Endodermal cell (in vitro differentiated cells): ENCODE measurements at regions not wholly inside any gene's neighbourhood (a gene's known extent, or its start where the extent isn't known, plus 50 kb on each side); places are given as distances from the start of the nearest gene placed in this dataset.
A peak's percentile ranks its signal among the peaks of the same experiment; 100 is the strongest.

Experiments
- DNase-seq: peaks from one replicate; pipeline ENCODE4 v3.0.0-alpha.2; 2017
- H3K27ac ChIP-seq: 2 replicates; pipeline ENCODE4 v1.5.1; 2013; ENCODE audit warnings: mild to moderate bottlenecking, low read depth, low read length, moderate library complexity
- H3K27me3 ChIP-seq: 2 replicates; pipeline ENCODE4 v1.6.1; 2013; ENCODE audit warnings: mild to moderate bottlenecking, low read length, moderate library complexity; ENCODE audit not compliant: insufficient read depth, control insufficient read depth, poor library complexity, severe bottlenecking
- H3K36me3 ChIP-seq: 2 replicates; pipeline ENCODE4 v1.7.0; 2013; ENCODE audit warnings: mild to moderate bottlenecking, low read length, moderate library complexity; ENCODE audit not compliant: control insufficient read depth, insufficient read depth
- H3K4me1 ChIP-seq: one replicate; pipeline ENCODE4 v1.7.0; 2013; ENCODE audit warnings: low read length; ENCODE audit not compliant: control insufficient read depth, insufficient read depth
- H3K4me3 ChIP-seq: 2 replicates; pipeline ENCODE4 v1.5.1; 2013; ENCODE audit warnings: mild to moderate bottlenecking, low read length, moderate library complexity
- H3K9ac ChIP-seq: 2 replicates; pipeline ENCODE4 v1.6.1; 2013; ENCODE audit warnings: mild to moderate bottlenecking, low read length, moderate library complexity; ENCODE audit not compliant: poor library complexity, severe bottlenecking; ENCODE audit errors: extremely low read depth
- H3K9me3 ChIP-seq: 2 replicates; pipeline ENCODE4 v1.6.1; 2013; ENCODE audit warnings: mild to moderate bottlenecking, low read length, moderate library complexity; ENCODE audit not compliant: control insufficient read depth
- H3K27ac Mint-ChIP-seq: 2 replicates; pipeline ENCODE4 v1.8.0; 2020; ENCODE audit warnings: mixed read lengths
- H3K27me3 Mint-ChIP-seq: 2 replicates; pipeline ENCODE4 v1.8.0; 2021; ENCODE audit warnings: mild to moderate bottlenecking, mixed read lengths; ENCODE audit not compliant: insufficient read depth
- H3K36me3 Mint-ChIP-seq: 2 replicates; pipeline ENCODE4 v1.8.0; 2020; ENCODE audit warnings: low read depth, mixed read lengths
- H3K4me1 Mint-ChIP-seq: 2 replicates; pipeline ENCODE4 v1.8.0; 2020; ENCODE audit warnings: mixed read lengths
- H3K4me3 Mint-ChIP-seq: 2 replicates; pipeline ENCODE4 v1.8.0; 2020; ENCODE audit warnings: mild to moderate bottlenecking, moderate library complexity, mixed read lengths
- H3K9me3 Mint-ChIP-seq: 2 replicates; pipeline ENCODE4 v1.8.0; 2020; ENCODE audit warnings: mild to moderate bottlenecking, mixed read lengths
- whole genome bisulfite sequencing, 2 experiments: methylation state at CpG; one replicate each; pipeline versions ENCODE4 v1.1.5 to v1.1.7; 2013; ENCODE audit warnings: missing lambda C conversion rate in 2 of 2, mixed read lengths in 1 of 2; ENCODE audit not compliant: insufficient coverage in 1 of 2, insufficient read length in 1 of 2; 5-methylcytosine and 5-hydroxymethylcytosine counted together
- TF ChIP-seq, protein P1 (sequence below): fragments of 200-600 bp; sonication (generic); conservative IDR thresholded peaks from 2 replicates; pipeline ENCODE4 v1.5.0; 2021; ENCODE audit warnings: antibody characterized with exemption, mild to moderate bottlenecking

DNA sequence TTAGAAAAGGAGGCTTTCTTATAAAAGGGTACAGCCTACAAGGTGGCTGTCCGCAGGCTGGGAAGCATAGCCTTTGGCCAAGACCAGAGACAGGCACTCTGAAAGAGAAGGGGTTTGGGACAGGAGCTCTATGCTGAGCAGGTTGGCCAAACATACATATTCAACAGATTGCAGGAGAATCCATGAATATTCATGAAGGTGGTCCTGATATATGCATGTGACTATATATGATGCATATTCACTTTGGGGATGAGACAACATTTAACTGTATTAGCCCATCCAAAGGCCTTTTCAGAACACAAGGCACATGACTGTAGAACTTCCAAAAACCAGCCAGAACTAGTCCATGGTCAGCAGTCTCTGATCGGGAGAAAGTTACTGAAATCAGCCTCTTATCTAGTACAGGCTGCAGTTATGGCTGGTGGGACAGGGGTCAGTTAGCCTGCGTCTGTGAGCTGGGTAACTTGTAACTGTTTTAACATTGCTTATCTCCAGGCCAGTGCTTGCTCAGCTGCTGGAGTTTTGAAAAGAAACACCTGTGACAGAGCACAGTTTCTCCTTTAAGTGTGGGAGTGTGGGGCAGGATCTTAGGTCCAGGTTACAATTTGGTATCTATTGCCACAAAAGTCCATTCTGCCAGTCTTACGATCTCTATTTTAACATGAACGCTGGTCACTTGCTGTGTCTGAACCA lies 924.2 kb downstream of the UQCRFS1 start:
- Mint-ChIP-seq H3K36me3 (no peaks in the 10 kb centered on the region), H3K4me1 (peaks cover 51% of the 10 kb centered on the region), H3K9me3 (peaks cover 11% of the 10 kb centered on the region), H3K27ac (peak overlapping the region; percentile 38), H3K27me3 (peaks cover 14% of the 10 kb centered on the region), H3K4me3 (no peak overlapping the region)
- TF ChIP-seq, protein P1, sequence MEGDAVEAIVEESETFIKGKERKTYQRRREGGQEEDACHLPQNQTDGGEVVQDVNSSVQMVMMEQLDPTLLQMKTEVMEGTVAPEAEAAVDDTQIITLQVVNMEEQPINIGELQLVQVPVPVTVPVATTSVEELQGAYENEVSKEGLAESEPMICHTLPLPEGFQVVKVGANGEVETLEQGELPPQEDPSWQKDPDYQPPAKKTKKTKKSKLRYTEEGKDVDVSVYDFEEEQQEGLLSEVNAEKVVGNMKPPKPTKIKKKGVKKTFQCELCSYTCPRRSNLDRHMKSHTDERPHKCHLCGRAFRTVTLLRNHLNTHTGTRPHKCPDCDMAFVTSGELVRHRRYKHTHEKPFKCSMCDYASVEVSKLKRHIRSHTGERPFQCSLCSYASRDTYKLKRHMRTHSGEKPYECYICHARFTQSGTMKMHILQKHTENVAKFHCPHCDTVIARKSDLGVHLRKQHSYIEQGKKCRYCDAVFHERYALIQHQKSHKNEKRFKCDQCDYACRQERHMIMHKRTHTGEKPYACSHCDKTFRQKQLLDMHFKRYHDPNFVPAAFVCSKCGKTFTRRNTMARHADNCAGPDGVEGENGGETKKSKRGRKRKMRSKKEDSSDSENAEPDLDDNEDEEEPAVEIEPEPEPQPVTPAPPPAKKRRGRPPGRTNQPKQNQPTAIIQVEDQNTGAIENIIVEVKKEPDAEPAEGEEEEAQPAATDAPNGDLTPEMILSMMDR: no peak
- DNase-seq: no peak
- no peaks in the 10 kb centered on the region for H3K36me3 ChIP-seq
- WGBS, 2 experiments: 79 to 82% methylated on average over 5 of the region's 5 CpGs
- peak overlapping the region; percentile 69 for H3K27ac ChIP-seq
- H3K4me3 ChIP-seq: no peak overlapping the region
- peaks cover 15% of the 10 kb centered on the region for H3K4me1 ChIP-seq
- H3K9ac ChIP-seq: no peak overlapping the region
- peaks cover 7% of the 10 kb centered on the region for H3K9me3 ChIP-seq
- H3K27me3 ChIP-seq: no peaks in the 10 kb centered on the region

DNA sequence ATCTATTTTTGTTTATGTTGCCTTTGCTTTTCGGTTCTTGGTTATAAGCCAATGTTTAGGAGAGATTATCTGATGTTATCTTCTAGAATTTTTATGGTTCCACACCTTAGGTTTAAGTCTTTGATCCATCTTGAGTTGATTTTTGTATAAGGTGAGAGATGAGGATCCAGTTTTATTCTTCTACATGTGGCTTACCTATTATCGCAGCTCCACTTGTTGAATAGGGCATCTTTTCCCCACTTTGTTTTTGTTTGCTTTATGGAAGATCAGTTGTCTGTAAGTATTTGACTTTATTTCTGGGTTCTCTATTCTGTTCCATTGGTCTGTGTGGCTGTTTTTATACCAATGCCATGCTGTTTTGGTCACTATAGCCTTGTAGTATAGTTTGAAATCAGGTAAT lies 927.0 kb downstream of the UQCRFS1 start:
- no peak for DNase-seq
- Histone ChIP-seq H3K4me1 (peaks cover 3% of the 10 kb centered on the region), H3K27me3 (peaks cover 6% of the 10 kb centered on the region), H3K27ac (no peak overlapping the region), H3K9ac (no peak overlapping the region), H3K9me3 (peaks cover 7% of the 10 kb centered on the region), H3K36me3 (no peaks in the 10 kb centered on the region), H3K4me3 (no peak overlapping the region)
- Mint-ChIP-seq H3K4me1 (peaks cover 27% of the 10 kb centered on the region), H3K36me3 (no peaks in the 10 kb centered on the region), H3K27me3 (peaks cover 38% of the 10 kb centered on the region), H3K27ac (no peak overlapping the region), H3K4me3 (no peak overlapping the region), H3K9me3 (peaks cover 11% of the 10 kb centered on the region)
- 98% methylated on average over 2 of the region's 2 CpGs; no CpG with 5 or more reads in 1 of the 2 experiments for WGBS, 2 experiments
- TF ChIP-seq, protein P1: no peak

DNA sequence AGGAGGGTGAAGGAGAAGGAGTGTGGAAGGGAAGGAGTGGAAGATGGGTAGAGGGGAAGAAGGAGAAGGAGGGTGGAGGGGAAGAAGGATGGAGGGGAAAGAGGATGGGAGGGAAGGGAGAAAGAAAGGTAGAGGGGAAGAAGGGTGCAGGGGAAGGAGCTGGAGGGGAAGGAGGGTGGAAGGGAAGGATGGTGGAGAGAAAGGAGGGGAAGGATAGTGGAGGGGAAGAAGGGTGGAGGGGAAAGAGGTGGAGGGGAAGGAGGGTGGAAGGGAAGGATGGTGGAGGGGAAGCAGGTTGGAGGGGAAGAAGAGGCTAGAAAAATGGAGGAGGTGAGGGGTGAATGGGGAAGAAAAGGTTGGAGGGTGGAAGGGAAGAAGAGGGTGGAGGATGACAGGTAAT lies 927.9 kb downstream of the UQCRFS1 start:
- Mint-ChIP-seq H3K4me1 (peaks cover 21% of the 10 kb centered on the region), H3K4me3 (no peak overlapping the region), H3K27ac (no peak overlapping the region), H3K27me3 (peaks cover 38% of the 10 kb centered on the region), H3K9me3 (peaks cover 11% of the 10 kb centered on the region), H3K36me3 (no peaks in the 10 kb centered on the region)
- Histone ChIP-seq H3K36me3 (no peaks in the 10 kb centered on the region), H3K4me1 (no peaks in the 10 kb centered on the region), H3K9me3 (peaks cover 7% of the 10 kb centered on the region), H3K4me3 (no peak overlapping the region), H3K9ac (no peak overlapping the region), H3K27ac (no peak overlapping the region), H3K27me3 (peaks cover 6% of the 10 kb centered on the region)
- no peak for DNase-seq
- TF ChIP-seq, protein P1: no peak
